ENCODE measurements at regions not wholly inside any gene's neighbourhood (a gene's known extent, or its start where the extent isn't known, plus 50 kb on each side); places are given as distances from the start of the nearest gene placed in this dataset.

GRCh38 chr15:35912196-35912595 lies 366.2 kb upstream of the DPH6 start:
- DNase-seq (ENCODE audit: low spot score in 2 of 2, unreplicated experiment in 2 of 2) = no peak
- no peak overlapping the region for H3K4me3 Mint-ChIP-seq
- H3K36me3 Mint-ChIP-seq = peaks cover 7% of the 10 kb centered on the region
- H3K4me1 Mint-ChIP-seq = peaks cover 4% of the 10 kb centered on the region
- no peak for TF ChIP-seq CTCF (IDR thresholded peaks at IDR 0.05; ENCODE audit: unreplicated experiment)
- H3K27ac Mint-ChIP-seq = no peak overlapping the region
- peaks cover 21% of the 10 kb centered on the region for H3K9me3 Mint-ChIP-seq
- no peaks in the 10 kb centered on the region for H3K27me3 Mint-ChIP-seq (ENCODE audit: low read depth)

- TF ChIP-seq CTCF (IDR thresholded peaks at IDR 0.05; ENCODE audit: unreplicated experiment) = no peak
- peaks cover 32% of the 10 kb centered on the region for H3K9me3 Mint-ChIP-seq
- no peaks in the 10 kb centered on the region for H3K4me1 Mint-ChIP-seq
- H3K27ac Mint-ChIP-seq = no peak overlapping the region
- H3K36me3 Mint-ChIP-seq = peaks cover 7% of the 10 kb centered on the region
- H3K4me3 Mint-ChIP-seq = no peak overlapping the region
- DNase-seq (ENCODE audit: low spot score in 2 of 2, unreplicated experiment in 2 of 2) = no peak
- H3K27me3 Mint-ChIP-seq (ENCODE audit: low read depth) = no peaks in the 10 kb centered on the region
Observed at GRCh38 chr15:35914573-35914972, 368.6 kb upstream of the DPH6 start.

- no peak overlapping the region for H3K4me3 Mint-ChIP-seq
- peak overlapping the region; percentile 62 for H3K27ac Mint-ChIP-seq
- no peak for DNase-seq (ENCODE audit: low spot score in 2 of 2, unreplicated experiment in 2 of 2)
- peaks cover 29% of the 10 kb centered on the region for H3K4me1 Mint-ChIP-seq
- H3K9me3 Mint-ChIP-seq = peaks cover 17% of the 10 kb centered on the region
- no peaks in the 10 kb centered on the region for H3K27me3 Mint-ChIP-seq (ENCODE audit: low read depth)
- no peak for TF ChIP-seq CTCF (IDR thresholded peaks at IDR 0.05; ENCODE audit: unreplicated experiment)
- H3K36me3 Mint-ChIP-seq = no peaks in the 10 kb centered on the region
Observed at GRCh38 chr15:35921046-35921445, 375.1 kb upstream of the DPH6 start.

GRCh38 chr15:35925275-35926006 lies 379.5 kb upstream of the DPH6 start:
- H3K4me3 Mint-ChIP-seq = no peak overlapping the region
- no peaks in the 10 kb centered on the region for H3K36me3 Mint-ChIP-seq

GRCh38 chr15:35926007-35926380 lies 380.0 kb upstream of the DPH6 start:
- Mint-ChIP-seq H3K9me3 (peaks cover 4% of the 10 kb centered on the region), H3K27me3 (ENCODE audit: low read depth) (no peaks in the 10 kb centered on the region), H3K27ac (no peak overlapping the region), H3K4me3 (no peak overlapping the region), H3K36me3 (no peaks in the 10 kb centered on the region), H3K4me1 (peaks cover 34% of the 10 kb centered on the region)
- TF ChIP-seq CTCF (IDR thresholded peaks at IDR 0.05; ENCODE audit: unreplicated experiment) = no peak
- no peak for DNase-seq (ENCODE audit: low spot score in 2 of 2, unreplicated experiment in 2 of 2)

More at GRCh38 chr15:35925275-35926006, 379.5 kb upstream of the DPH6 start:
- no peak overlapping the region for H3K27ac Mint-ChIP-seq
- H3K9me3 Mint-ChIP-seq = peaks cover 4% of the 10 kb centered on the region
- no peaks in the 10 kb centered on the region for H3K27me3 Mint-ChIP-seq (ENCODE audit: low read depth)
- TF ChIP-seq CTCF (IDR thresholded peaks at IDR 0.05; ENCODE audit: unreplicated experiment) = no peak
- peaks cover 38% of the 10 kb centered on the region for H3K4me1 Mint-ChIP-seq
- no peak for DNase-seq (ENCODE audit: low spot score in 2 of 2, unreplicated experiment in 2 of 2)

Data from mesothelial cell of epicardium (in vitro differentiated cells).